ENCODE measurements at regions not wholly inside any gene's neighbourhood (a gene's known extent, or its start where the extent isn't known, plus 50 kb on each side); places are given as distances from the start of the nearest gene placed in this dataset.

GRCh38 chr20:17017232-17017631 lies 209.6 kb upstream of the PCSK2 start:
- DNase-seq (ENCODE audit: low read depth): no peak

DNA sequence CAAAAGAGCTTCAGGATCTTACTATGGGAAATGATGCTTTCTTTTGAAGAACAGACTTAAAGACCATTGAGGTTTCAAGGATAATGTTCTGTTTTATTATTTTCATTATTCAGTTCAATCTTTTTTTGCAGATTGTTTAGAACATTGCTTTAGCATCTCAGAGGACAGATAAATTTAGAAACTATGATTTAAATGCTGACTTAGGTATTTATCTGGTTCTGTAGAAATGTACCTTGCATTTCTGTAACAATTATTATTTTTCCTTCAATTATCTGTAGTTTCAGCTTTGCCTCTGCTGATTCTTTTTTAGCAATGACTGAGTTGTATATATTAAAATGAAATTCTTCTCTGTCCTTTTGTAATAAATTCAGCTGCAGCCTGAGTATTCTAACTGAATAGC lies 205.4 kb upstream of the PCSK2 start:
- DNase-seq (ENCODE audit: low read depth): no peak

GRCh38 chr20:17023036-17023435 lies 203.8 kb upstream of the PCSK2 start:
- no peak for DNase-seq (ENCODE audit: low read depth)

DNA sequence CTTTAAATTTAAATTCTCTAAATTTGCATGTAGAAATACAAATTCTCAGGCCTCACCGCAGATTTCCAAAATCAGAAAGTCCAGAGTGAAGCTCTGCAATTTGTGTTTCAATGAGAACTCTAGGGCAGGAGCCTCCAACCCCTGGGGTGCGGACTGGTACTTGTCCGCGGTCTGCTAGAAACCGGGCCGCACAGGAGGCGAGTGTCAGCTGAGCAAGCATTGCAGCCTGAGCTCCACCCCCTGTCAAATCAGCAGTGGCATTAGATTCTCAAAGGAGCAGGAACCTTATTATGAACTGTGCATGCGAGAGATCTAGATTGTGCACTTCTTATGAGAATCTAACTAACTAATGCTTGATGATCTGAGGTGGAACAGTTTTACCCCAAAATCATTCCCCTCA lies 203.0 kb upstream of the PCSK2 start:
- DNase-seq (ENCODE audit: low read depth): no peak

- DNase-seq (ENCODE audit: low read depth): no peak
Observed at GRCh38 chr20:17024513-17025119, 202.2 kb upstream of the PCSK2 start.

DNA sequence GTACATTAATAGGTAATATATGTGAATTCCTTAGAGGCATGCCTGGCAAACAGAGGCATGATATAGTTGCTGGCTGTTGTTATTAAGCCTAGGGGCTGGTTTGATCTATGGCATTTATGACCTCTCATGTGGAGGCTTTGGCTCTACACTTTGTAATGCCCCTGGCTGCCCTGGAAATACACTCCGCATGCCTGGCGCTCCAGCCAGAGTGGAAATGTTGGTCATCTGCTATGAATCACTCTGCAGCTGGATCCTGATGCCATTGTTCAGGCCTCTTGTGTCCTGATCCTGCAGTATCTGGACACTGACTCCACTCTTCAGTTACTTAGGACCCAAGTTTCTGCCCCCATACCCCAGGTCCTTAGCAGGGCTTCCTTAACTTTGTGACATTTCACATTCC lies 200.5 kb upstream of the PCSK2 start:
- DNase-seq (ENCODE audit: low read depth): no peak

- DNase-seq (ENCODE audit: low read depth): no peak
Observed at GRCh38 chr20:17029698-17030097, 197.1 kb upstream of the PCSK2 start.

DNA sequence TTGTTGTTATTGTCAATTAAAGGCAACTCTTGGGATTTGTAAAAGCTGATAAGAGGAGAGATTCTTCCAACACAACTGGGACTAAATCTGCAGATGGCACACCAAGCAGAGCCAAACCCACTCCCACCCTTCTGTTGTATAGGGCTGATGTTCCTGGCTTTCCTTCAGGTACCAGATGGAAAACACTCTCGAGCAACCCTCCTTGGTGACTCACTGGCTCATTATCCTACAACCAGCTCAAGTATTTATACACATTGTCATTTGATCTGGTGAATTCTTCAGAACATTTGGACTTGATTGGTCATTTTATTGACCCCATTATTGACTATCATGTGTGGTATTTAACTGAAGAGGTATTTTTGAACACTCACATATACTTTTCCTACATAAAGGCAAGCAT lies 190.3 kb upstream of the PCSK2 start:
- DNase-seq (ENCODE audit: low read depth): no peak

- no peak for DNase-seq (ENCODE audit: low read depth)
Observed at GRCh38 chr20:17042122-17042521, 184.7 kb upstream of the PCSK2 start.

- DNase-seq (ENCODE audit: low read depth): no peak
Observed at GRCh38 chr20:17043323-17043722, 183.5 kb upstream of the PCSK2 start.

- no peak for DNase-seq (ENCODE audit: low read depth)
Observed at GRCh38 chr20:17044891-17045290, 181.9 kb upstream of the PCSK2 start.

GRCh38 chr20:17059465-17059864 lies 167.4 kb upstream of the PCSK2 start:
- DNase-seq (ENCODE audit: low read depth): no peak

GRCh38 chr20:17061715-17062114 lies 165.1 kb upstream of the PCSK2 start:
- DNase-seq (ENCODE audit: low read depth): no peak

DNA sequence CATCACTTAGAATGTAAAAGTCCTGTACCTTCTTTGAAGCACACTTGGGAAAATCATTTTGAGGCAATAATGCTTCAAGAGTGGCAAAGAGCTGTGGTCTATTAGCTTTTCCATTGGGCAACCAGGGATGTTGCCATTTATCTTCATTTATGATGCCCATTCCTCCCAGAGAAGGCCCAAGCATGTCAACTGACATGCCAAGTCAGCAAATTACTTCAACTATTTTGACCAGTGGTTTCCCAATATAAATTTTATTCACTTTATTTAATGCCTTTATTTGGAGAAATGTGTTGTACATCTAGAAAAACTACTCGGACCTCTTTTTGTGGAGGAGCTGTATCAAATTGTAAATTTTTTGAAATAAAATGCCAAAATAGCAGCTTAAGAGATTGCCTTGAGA lies 164.1 kb upstream of the PCSK2 start:
- DNase-seq (ENCODE audit: low read depth): no peak

DNA sequence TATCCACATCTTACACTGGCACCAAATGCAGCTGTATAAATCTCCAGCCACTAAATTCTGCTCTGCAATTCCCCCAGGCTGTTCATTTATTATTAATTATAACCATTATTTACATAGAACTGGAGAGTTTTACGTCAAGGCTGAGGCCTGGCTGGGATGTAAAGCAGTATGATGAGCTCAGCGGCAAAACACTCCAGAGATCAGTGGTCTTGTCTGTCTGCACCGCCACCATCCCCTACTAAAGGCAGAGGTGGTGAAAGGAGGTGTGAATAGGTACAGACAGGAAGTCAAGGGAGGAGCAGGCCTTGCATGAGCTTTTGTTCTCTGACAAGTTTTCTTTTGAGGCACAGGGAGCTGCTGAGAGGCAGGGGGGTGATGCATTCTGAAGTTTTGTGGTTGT lies 159.9 kb upstream of the PCSK2 start:
- no peak for DNase-seq (ENCODE audit: low read depth)

GRCh38 chr20:17068084-17068711 lies 158.6 kb upstream of the PCSK2 start:
- DNase-seq (ENCODE audit: low read depth): no peak

DNA sequence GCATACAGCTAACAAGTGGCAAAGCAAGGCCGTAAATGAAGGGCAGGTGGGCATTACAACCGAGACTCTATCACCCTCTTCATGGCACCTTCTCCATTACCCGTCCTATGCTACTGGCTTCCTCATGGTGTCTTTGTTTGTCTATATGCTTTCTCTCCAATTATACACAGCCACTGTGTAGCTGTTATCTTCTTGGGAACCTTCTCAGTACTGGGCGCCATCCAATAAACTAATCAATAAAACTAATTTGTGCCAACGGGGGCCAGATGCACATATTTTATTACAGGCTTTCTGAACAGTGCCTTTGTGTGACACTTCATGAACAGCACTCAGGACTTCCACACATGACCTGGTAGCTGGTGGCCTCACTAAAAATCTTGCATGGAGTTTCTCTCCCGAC lies 149.8 kb upstream of the PCSK2 start:
- DNase-seq (ENCODE audit: low read depth): no peak

DNA sequence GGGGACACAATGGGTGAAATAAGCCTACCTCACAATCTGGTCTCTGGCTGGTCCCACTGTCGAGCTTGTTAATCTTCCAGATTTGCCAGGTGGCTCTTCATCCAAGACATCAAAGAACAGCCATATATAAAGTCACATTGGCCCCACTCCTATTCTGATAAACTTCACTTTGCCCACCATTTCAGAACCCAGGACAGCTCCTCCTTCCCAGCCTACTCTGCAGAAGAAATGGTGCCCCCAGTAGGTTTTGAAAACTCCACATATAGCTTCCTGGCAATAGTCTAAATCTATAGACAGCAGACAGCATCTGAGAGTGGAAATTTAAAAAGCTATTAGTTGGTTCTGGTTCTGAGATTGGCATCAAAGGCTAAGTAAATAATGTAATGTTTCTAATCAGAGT lies 143.1 kb upstream of the PCSK2 start:
- no peak for DNase-seq (ENCODE audit: low read depth)

GRCh38 chr20:17084909-17085308 lies 141.9 kb upstream of the PCSK2 start:
- DNase-seq (ENCODE audit: low read depth): no peak

DNA sequence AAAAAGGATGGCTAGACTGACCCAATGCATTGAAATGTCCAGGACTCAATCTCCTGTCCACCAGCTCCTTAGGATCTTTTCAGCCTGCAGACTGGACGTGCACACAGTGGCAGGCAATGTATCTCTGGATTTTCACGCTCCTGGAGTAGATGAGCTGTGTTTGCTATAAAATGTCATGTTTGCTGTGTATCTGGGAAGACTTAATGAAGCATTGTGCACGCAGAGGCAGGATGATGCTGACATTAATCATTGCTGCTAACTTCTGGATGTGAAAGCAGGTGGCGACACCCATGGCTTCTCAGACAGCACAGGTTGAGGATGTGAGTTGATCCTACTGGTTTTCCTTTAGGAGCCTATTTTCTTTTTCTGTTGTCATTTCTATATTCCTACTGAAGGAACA lies 133.1 kb upstream of the PCSK2 start:
- no peak for DNase-seq (ENCODE audit: low read depth)

- DNase-seq (ENCODE audit: low read depth): no peak
Observed at GRCh38 chr20:17097603-17098002, 129.2 kb upstream of the PCSK2 start.

GRCh38 chr20:17100506-17100905 lies 126.3 kb upstream of the PCSK2 start:
- no peak for DNase-seq (ENCODE audit: low read depth)

- no peak for DNase-seq (ENCODE audit: low read depth)
Observed at GRCh38 chr20:17107127-17107526, 119.7 kb upstream of the PCSK2 start.

DNA sequence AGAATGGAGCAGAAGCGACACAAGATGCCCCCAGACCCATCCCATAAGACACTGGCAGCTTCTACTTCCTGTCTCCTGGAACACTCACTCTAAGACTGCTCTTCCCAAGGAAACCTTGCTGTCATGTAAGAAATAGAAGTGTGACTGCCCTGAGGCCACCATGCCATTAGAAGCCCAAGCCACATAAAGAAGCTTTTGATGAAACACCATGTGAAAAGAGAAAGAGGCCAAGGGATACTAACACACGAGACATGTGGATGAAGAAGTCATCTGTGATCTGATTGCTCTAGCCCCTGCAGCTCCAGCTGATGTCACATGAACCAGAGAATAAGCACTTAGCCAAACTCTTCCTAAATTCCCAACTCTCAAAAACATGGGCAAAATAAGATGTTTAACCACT lies 117.9 kb upstream of the PCSK2 start:
- DNase-seq (ENCODE audit: low read depth): no peak
